DOHH2 (cell line): ENCODE measurements at regions not wholly inside any gene's neighbourhood (a gene's known extent, or its start where the extent isn't known, plus 50 kb on each side); places are given as distances from the start of the nearest gene placed in this dataset.

ENCODE experiments used
- H3F3A ChIP-seq: fragments of 200-600 bp; sonication (generic), shearing (Covaris generic); 2 replicates; pipeline ENCODE4 v1.6.0; 2016; ENCODE audit warnings: antibody characterized with exemption, mild to moderate bottlenecking; ENCODE audit not compliant: control insufficient read depth, insufficient read depth
- H3K27ac ChIP-seq: fragments of 200-600 bp; sonication (generic); 2 replicates; pipeline ENCODE4 v1.5.1; 2014; ENCODE audit warnings: low read depth, mild to moderate bottlenecking, low read length, moderate library complexity
- H3K27me3 ChIP-seq: fragments of 200-600 bp; sonication (generic); 2 replicates; pipeline ENCODE4 v1.6.1; 2014; ENCODE audit warnings: mild to moderate bottlenecking, low read length, mixed read lengths; ENCODE audit not compliant: control insufficient read depth
- H3K36me3 ChIP-seq: fragments of 200-600 bp; sonication (generic); 2 replicates; pipeline ENCODE4 v1.6.1; 2014; ENCODE audit warnings: mild to moderate bottlenecking, low read length, moderate library complexity, mixed read lengths; ENCODE audit not compliant: control insufficient read depth
- H3K4me1 ChIP-seq: fragments of 200-600 bp; sonication (generic); 2 replicates; pipeline ENCODE4 v1.6.1; 2014; ENCODE audit warnings: mild to moderate bottlenecking, low read length, mixed read lengths; ENCODE audit not compliant: control insufficient read depth
- H3K4me2 ChIP-seq: fragments of 200-600 bp; sonication (generic); 2 replicates; pipeline ENCODE4 v1.6.0; 2014; ENCODE audit warnings: mild to moderate bottlenecking, low read length, moderate library complexity
- H3K4me3 ChIP-seq: fragments of 200-600 bp; sonication (generic); 2 replicates; pipeline ENCODE4 v1.5.1; 2014; ENCODE audit warnings: mild to moderate bottlenecking, low read length, mixed read lengths
- H3K79me2 ChIP-seq: fragments of 200-600 bp; sonication (generic); 2 replicates; pipeline ENCODE4 v1.6.1; 2014; ENCODE audit warnings: mild to moderate bottlenecking, low read length, mixed read lengths; ENCODE audit not compliant: control insufficient read depth
- H3K9me2 ChIP-seq: fragments of 200-600 bp; sonication (generic); replicated peaks from 2 replicates; pipeline ENCODE4 v1.6.1; 2014; ENCODE audit warnings: mild to moderate bottlenecking, low read length, mixed read lengths; ENCODE audit not compliant: control insufficient read depth
- H3K9me3 ChIP-seq: fragments of 200-600 bp; sonication (generic); 2 replicates; pipeline ENCODE4 v1.6.1; 2014; ENCODE audit warnings: antibody characterized with exemption, low read length, mixed read lengths; ENCODE audit not compliant: control insufficient read depth, insufficient read depth
- H4K20me1 ChIP-seq: fragments of 200-600 bp; sonication (generic); 2 replicates; pipeline ENCODE4 v1.6.0; 2014; ENCODE audit warnings: low read depth, mild to moderate bottlenecking, antibody characterized with exemption, low read length, moderate library complexity; ENCODE audit not compliant: control insufficient read depth, insufficient read depth
- CTCF ChIP-seq: fragments of 200-600 bp; sonication (generic); IDR thresholded peaks from one replicate; pipeline ENCODE4 v1.5.1; 2014; ENCODE audit warnings: antibody characterized with exemption, mild to moderate bottlenecking, low read depth, low read length; ENCODE audit not compliant: poor library complexity, severe bottlenecking
- EZH2phosphoT487 ChIP-seq: fragments of 200-600 bp; sonication (generic); IDR thresholded peaks from 2 replicates; pipeline ENCODE4 v1.6.1; 2017; ENCODE audit warnings: borderline replicate concordance, mild to moderate bottlenecking, antibody characterized with exemption, low read length, moderate library complexity, mixed read lengths

- H3K79me2 ChIP-seq, result no peaks in the 10 kb centered on the region
- H3K4me2 ChIP-seq, result no peak overlapping the region
Observed at GRCh38 chr21:17462276-17462981, 50.4 kb upstream of the CXADR start.

More at GRCh38 chr21:17462276-17462981, 50.4 kb upstream of the CXADR start:
- H3K4me1 ChIP-seq, result no peaks in the 10 kb centered on the region
- H3K4me3 ChIP-seq, result no peak overlapping the region
- H3K9me2 ChIP-seq, result no peaks in the 10 kb centered on the region
- no peaks in the 10 kb centered on the region for H3K36me3 ChIP-seq
- no peaks in the 10 kb centered on the region for H3K27me3 ChIP-seq
- H3F3A ChIP-seq, result no peaks in the 10 kb centered on the region
- no peak overlapping the region for H3K27ac ChIP-seq
- no peaks in the 10 kb centered on the region for H4K20me1 ChIP-seq
- TF ChIP-seq CTCF, result no peak
- no peak for TF ChIP-seq EZH2phosphoT487
- H3K9me3 ChIP-seq, result no peaks in the 10 kb centered on the region
